ENCODE measurements at regions not wholly inside any gene's neighbourhood (a gene's known extent, or its start where the extent isn't known, plus 50 kb on each side); places are given as distances from the start of the nearest gene placed in this dataset.

DNA sequence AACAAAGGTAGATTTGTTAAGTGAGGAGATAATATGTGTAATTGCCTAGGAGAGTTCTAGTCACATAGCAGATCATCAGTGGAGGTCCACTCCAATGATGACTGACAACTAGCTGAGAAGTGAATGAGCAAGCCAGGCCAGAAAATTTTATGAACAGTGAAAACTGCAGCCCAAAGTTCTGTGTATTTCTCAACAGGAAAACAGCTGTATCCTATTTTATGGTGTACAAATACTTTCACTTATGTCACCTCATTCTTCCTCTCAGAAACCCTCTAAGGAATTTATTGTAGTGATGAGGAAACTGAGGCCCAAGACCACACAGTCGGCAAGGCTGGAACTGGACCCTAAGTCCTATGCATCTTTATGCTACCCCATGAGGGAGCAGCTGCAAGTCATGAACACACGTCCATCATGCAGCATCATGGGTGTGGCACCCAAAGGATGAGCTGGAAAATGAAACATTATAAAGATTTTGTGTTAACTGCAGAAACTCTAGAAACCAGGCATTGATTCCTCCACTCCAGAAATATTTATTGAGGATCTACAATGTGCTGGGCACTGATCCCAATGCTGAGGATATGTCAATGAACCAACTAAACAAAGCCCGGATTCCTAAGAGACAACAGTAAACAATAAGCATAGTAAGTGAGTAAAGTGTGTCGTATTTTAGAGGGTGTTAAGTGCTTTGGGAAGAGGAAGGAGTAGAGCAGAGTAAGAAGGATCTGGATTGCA lies 99.5 kb upstream of the DUSP10 start:
- no peak for TF ChIP-seq YY1 (IDR thresholded peaks at IDR 0.05; ENCODE audit: insufficient read depth, insufficient read length)
- TF ChIP-seq SUZ12 (IDR thresholded peaks at IDR 0.05; ENCODE audit: extremely low read depth, insufficient read depth, insufficient read length), result no peak

Data from NT2/D1 (cell line).